LNCaP clone FGC (cell line): ENCODE measurements at regions not wholly inside any gene's neighbourhood (a gene's known extent, or its start where the extent isn't known, plus 50 kb on each side); places are given as distances from the start of the nearest gene placed in this dataset.

Source experiments
- DNase-seq: peaks from one replicate; pipeline ENCODE4 v3.0.0-alpha.2; 2011; ENCODE audit warnings: low read depth
- H3K4me3 ChIP-seq: 2 replicates; pipeline ENCODE4 v1.5.1; 2011; ENCODE audit warnings: mild to moderate bottlenecking, low read depth, low read length, control low read depth
- TF ChIP-seq, protein P1 (sequence below): IDR thresholded peaks from 2 replicates; pipeline ENCODE4 v1.5.1; 2012; ENCODE audit warnings: mild to moderate bottlenecking; ENCODE audit not compliant: control insufficient read depth, insufficient read depth; ENCODE audit errors: extremely low read depth

DNA sequence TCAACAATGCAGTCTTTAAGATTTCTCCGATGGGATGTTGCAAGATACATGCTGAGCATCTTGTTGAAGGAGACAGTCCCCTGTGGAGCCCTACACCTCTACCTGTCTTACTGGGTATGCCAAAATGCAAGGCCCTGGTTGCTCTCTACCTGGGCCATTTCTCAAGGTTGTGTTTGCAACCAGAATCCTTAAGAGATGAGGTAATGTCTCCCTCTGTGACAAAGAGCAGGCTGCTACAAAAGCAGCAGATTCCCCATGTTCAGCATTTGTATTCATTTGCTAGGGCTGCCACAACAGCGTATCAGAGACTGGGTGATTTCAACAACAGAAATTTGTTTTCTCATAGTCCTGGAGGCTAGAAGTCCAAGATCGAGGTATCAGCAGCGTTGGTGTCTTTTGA lies 138.4 kb upstream of the RPS23 start:
- H3K4me3 ChIP-seq: no peak overlapping the region
- TF ChIP-seq, protein P1, sequence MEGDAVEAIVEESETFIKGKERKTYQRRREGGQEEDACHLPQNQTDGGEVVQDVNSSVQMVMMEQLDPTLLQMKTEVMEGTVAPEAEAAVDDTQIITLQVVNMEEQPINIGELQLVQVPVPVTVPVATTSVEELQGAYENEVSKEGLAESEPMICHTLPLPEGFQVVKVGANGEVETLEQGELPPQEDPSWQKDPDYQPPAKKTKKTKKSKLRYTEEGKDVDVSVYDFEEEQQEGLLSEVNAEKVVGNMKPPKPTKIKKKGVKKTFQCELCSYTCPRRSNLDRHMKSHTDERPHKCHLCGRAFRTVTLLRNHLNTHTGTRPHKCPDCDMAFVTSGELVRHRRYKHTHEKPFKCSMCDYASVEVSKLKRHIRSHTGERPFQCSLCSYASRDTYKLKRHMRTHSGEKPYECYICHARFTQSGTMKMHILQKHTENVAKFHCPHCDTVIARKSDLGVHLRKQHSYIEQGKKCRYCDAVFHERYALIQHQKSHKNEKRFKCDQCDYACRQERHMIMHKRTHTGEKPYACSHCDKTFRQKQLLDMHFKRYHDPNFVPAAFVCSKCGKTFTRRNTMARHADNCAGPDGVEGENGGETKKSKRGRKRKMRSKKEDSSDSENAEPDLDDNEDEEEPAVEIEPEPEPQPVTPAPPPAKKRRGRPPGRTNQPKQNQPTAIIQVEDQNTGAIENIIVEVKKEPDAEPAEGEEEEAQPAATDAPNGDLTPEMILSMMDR: no peak
- no peak for DNase-seq

DNA sequence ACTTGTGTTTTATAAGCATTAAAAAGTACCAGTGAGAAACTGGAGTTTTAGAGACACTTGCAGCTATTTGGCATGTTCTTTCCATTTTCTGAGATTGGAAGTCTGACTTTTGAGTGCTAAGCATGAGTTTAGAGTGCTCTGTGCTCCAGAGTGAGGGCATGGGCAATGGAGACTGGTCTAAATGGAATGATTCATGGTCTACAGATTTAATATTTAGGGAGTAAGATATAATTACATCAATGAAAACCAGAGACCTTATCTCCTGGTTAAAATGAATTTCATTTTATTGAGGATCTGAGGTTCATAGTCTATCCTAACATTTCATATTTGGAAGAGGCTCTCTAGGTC lies 135.9 kb upstream of the RPS23 start:
- TF ChIP-seq, protein P1: no peak
- no peak for DNase-seq
- H3K4me3 ChIP-seq: no peak overlapping the region

DNA sequence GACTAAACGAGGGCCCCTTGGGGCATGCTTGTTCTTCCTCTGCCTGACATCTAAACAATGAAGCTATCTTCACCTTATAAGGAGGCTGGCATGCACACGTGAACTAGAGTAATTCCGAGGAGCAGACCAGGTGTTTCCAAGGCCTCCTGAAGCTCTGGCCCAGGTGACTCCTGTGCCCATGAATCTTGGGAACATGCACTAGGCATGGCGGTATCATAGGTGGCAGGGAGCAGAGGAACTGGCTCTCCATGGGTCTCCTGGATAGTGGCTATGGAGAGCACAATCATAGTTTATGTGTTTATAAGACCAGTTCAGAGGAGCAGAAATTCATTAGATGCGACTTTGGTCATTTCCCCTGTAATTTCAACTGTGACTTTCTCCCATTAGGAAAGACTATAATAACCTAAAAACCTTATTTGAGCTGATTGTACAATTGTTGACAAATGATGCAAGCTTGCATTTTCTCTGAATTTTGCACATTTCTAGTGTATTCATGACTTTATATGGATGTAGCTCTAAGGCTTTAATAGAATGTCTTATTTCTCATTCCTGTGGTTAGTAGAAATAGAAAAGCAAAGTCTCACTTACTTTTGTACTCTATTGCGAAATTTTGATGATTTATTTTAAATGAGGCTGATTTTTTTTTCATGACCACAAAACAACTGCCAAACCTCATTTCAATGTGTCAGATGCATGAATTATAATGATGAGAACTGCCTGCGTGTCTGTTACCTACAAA lies 135.3 kb upstream of the RPS23 start:
- H3K4me3 ChIP-seq: no peak overlapping the region
- TF ChIP-seq, protein P1: no peak
- DNase-seq: no peak

DNA sequence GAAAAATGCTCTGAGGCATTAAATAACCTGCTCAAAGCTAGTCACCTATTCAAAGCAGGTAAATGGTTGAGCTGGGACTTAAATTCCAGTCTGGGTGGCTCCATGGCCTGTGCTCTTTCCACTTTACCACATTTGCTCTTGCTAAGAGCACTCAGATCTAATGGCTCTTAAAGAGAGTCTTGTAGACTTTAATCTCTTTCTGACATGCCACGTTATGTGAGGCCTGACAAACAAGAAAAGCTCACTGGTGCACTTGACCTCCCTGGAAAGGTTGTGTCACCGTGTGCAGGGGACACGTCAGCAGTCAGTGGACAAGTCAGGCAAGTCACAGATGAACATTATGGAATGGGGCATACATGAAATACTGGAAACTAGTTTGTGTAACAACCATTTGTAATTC lies 129.9 kb upstream of the RPS23 start:
- no peak for DNase-seq
- no peak overlapping the region for H3K4me3 ChIP-seq
- TF ChIP-seq, protein P1: no peak

DNA sequence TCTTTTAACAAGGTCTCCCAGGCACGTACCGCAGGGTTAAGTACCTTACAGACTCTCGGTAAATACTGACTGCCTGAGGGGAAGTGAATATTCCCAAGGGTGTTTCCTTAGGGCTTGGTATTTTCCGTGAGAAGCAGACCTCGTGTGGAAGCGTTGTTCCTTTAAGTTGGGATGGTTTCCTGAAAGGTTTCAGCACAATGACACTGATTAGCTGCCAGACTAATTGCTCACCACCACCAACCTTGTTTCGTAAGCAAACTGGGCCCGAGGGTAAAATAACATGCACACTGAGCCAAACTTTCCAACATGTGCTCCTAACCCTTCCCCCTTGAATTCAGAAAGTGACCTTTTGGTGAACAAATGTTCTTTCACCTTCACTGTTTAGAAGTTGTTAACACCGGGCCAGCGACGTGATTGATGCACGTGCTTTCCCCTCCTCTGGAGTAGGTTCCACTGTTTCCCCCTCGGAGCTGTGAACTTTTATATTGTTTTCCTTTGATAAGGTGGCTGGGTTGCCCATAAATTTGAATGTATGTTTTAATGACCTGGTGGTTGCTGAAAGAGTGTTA lies 128.1 kb upstream of the RPS23 start:
- DNase-seq: no peak
- TF ChIP-seq, protein P1: no peak
- no peak overlapping the region for H3K4me3 ChIP-seq

DNA sequence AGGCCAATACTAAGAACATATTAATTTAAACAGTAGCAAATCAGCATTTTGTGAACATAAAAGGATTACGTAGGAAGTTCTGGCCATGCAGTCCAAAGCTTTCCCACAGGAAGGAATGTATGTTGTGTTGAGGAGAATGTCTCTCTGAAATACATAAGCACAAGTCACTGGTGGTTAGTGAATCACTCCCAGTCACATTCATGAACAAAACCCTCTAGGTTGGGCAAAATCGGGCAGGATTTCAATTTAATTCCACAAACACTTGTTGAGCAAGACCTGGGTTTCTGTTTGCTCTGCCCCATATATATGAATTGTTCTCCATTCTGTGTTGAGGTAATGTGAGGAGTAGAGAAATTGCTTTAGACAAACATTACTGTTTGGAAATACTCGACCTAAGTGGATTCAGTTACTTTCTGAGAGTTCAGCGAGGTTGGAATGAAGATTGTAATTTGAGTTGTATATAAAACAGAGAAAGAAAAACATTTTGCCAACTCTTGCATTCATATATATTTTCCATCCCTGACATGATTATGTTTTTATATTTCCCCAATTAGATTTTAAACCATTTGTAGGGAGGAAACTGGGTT lies 127.6 kb upstream of the RPS23 start:
- H3K4me3 ChIP-seq: no peak overlapping the region
- TF ChIP-seq, protein P1: no peak
- DNase-seq: no peak
